ENCODE measurements at regions not wholly inside any gene's neighbourhood (a gene's known extent, or its start where the extent isn't known, plus 50 kb on each side); places are given as distances from the start of the nearest gene placed in this dataset.

- no peak for TF ChIP-seq CTCF (IDR thresholded peaks at IDR 0.05; ENCODE audit: borderline replicate concordance, extremely low read depth, low read length, poor library complexity, severe bottlenecking)
- TF ChIP-seq EZH2 (IDR thresholded peaks at IDR 0.05; ENCODE audit: borderline replicate concordance, low read depth, low read length, severe bottlenecking), result no peak
These were observed 2030.8 kb downstream of the SUCLG1 start for GRCh38 chr2:82428251-82428650.
